Caco-2 (cell line): ENCODE measurements at regions not wholly inside any gene's neighbourhood (a gene's known extent, or its start where the extent isn't known, plus 50 kb on each side); places are given as distances from the start of the nearest gene placed in this dataset.

Source experiments
- BruUV-seq: library from RNA; stranded (reverse); fragments of 400-500 nt; replicated peaks from 2 replicates; lab custom pipeline; 2021; lab: Mats Ljungman, UMichigan
- CTCF ChIA-PET: fragments of 300-600 bp; sonication (Branson Sonifier 250); formaldehyde crosslinking; loops from one replicate; lab custom pipeline; 2022; ENCODE audit warnings: antibody characterized with exemption; lab: Charles Lee
- POLR2A ChIA-PET: fragments of 300-600 bp; sonication (Branson Sonifier 250); formaldehyde crosslinking; loops from one replicate; lab custom pipeline; 2022; ENCODE audit warnings: antibody characterized with exemption; lab: Charles Lee
- DNase-seq, 2 experiments: peaks; one replicate each; pipeline versions ENCODE4 v3.0.0 to v3.0.0-alpha.2; 2020 to 2022
- H3K27me3 ChIP-seq: replicated peaks from 2 replicates; pipeline ENCODE4 v1.6.0; 2011; ENCODE audit warnings: low read length; ENCODE audit not compliant: control insufficient read depth, insufficient read depth
- H3K36me3 ChIP-seq: 2 replicates; pipeline ENCODE4 v1.5.1; 2011; ENCODE audit warnings: low read length; ENCODE audit not compliant: control insufficient read depth, insufficient read depth
- H3K4me1 ChIP-seq: fragments of 250-450 bp; sonication (Bioruptor Pico); 2 replicates; pipeline ENCODE4 v1.5.1; 2020; ENCODE audit warnings: mild to moderate bottlenecking
- H3K4me3 ChIP-seq: 2 replicates; pipeline ENCODE4 v1.5.1; 2011; ENCODE audit warnings: low read depth, mild to moderate bottlenecking, control low read depth, low read length
- H3K9me3 ChIP-seq: fragments of 250-450 bp; sonication (Bioruptor Pico); 2 replicates; pipeline ENCODE4 v1.5.1; 2020; ENCODE audit warnings: mild to moderate bottlenecking, moderate library complexity
- H3K27ac Mint-ChIP-seq: one replicate; pipeline ENCODE4 v1.8.0; 2022; ENCODE audit warnings: mixed read lengths; ENCODE audit not compliant: unreplicated experiment
- H3K27me3 Mint-ChIP-seq: one replicate; pipeline ENCODE4 v1.8.0; 2022; ENCODE audit warnings: mixed read lengths; ENCODE audit not compliant: insufficient read depth, unreplicated experiment
- H3K36me3 Mint-ChIP-seq: one replicate; pipeline ENCODE4 v1.8.0; 2022; ENCODE audit warnings: mild to moderate bottlenecking, mixed read lengths; ENCODE audit not compliant: insufficient read depth, unreplicated experiment
- H3K4me1 Mint-ChIP-seq: one replicate; pipeline ENCODE4 v1.8.0; 2022; ENCODE audit warnings: low read depth, mixed read lengths; ENCODE audit not compliant: unreplicated experiment
- H3K4me3 Mint-ChIP-seq: one replicate; pipeline ENCODE4 v1.8.0; 2022; ENCODE audit warnings: mild to moderate bottlenecking, moderate library complexity, mixed read lengths; ENCODE audit not compliant: unreplicated experiment
- H3K9me3 Mint-ChIP-seq: one replicate; pipeline ENCODE4 v1.8.0; 2022; ENCODE audit warnings: mixed read lengths; ENCODE audit not compliant: unreplicated experiment
- intact Hi-C: fragments of 100-400 bp; cut with micrococcal nuclease; formaldehyde crosslinking; loops from one replicate; pipeline ENCODE4 v1.10.0; 2022; ENCODE audit not compliant: unreplicated experiment
- TF ChIP-seq, protein P1 (sequence below), 2 experiments: fragments of 200-600 bp in 1 of 2; IDR thresholded peaks; 1 replicate in 1 of 2; 2 replicates in 1 of 2; pipeline versions ENCODE4 v1.5.1 to v1.8.0; 2011 to 2022; ENCODE audit warnings: antibody characterized with exemption in 1 of 2, control low read depth in 1 of 2, inconsistent platforms in 1 of 2, low read depth in 1 of 2, low read length in 1 of 2, mild to moderate bottlenecking in 1 of 2, moderate library complexity in 1 of 2; ENCODE audit not compliant: insufficient read depth in 1 of 2, severe bottlenecking in 1 of 2, unreplicated experiment in 1 of 2

DNA sequence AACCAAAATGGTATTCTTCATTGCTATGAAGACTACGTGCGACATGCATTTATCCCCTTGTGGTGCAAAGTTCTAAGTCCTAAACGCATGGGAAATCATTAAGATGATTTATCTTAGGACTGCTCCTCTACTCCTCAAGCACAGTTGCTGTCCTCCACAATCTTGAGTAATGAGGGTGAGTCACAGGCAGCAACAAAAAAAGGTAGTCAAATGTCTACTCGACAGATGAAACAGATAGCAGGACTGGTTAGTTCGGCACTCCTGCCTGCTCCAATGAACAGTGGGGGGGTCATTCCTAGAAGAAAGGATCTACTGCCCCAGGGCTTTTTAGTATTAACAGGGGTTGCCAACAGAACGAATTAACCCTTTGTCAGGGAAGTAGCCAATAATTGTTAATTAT, 233.7 kb upstream of the FGF13 start:
- H3K4me1 Mint-ChIP-seq = no peaks in the 10 kb centered on the region
- DNase-seq = no peak
- H3K27me3 Mint-ChIP-seq = no peaks in the 10 kb centered on the region
- no peaks in the 10 kb centered on the region for H3K27me3 ChIP-seq
- H3K9me3 Mint-ChIP-seq = no peaks in the 10 kb centered on the region
- no peak overlapping the region for H3K4me3 Mint-ChIP-seq
- no peaks in the 10 kb centered on the region for H3K4me1 ChIP-seq
- H3K27ac Mint-ChIP-seq = no peak overlapping the region
- no peaks in the 10 kb centered on the region for H3K36me3 Mint-ChIP-seq
- intact Hi-C loops = no loop called here
- BruUV-seq = no TSS peak
- no peaks in the 10 kb centered on the region for H3K36me3 ChIP-seq
- TF ChIP-seq, protein P1, sequence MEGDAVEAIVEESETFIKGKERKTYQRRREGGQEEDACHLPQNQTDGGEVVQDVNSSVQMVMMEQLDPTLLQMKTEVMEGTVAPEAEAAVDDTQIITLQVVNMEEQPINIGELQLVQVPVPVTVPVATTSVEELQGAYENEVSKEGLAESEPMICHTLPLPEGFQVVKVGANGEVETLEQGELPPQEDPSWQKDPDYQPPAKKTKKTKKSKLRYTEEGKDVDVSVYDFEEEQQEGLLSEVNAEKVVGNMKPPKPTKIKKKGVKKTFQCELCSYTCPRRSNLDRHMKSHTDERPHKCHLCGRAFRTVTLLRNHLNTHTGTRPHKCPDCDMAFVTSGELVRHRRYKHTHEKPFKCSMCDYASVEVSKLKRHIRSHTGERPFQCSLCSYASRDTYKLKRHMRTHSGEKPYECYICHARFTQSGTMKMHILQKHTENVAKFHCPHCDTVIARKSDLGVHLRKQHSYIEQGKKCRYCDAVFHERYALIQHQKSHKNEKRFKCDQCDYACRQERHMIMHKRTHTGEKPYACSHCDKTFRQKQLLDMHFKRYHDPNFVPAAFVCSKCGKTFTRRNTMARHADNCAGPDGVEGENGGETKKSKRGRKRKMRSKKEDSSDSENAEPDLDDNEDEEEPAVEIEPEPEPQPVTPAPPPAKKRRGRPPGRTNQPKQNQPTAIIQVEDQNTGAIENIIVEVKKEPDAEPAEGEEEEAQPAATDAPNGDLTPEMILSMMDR (IDR thresholded peaks at IDR 0.05; ENCODE audit: insufficient read depth in 1 of 2, low read depth in 1 of 2, low read length in 1 of 2, severe bottlenecking in 1 of 2, unreplicated experiment in 1 of 2) = no peak
- POLR2A ChIA-PET = no interaction called here
- CTCF ChIA-PET = no interaction called here
- no peak overlapping the region for H3K4me3 ChIP-seq
- no peaks in the 10 kb centered on the region for H3K9me3 ChIP-seq

DNA sequence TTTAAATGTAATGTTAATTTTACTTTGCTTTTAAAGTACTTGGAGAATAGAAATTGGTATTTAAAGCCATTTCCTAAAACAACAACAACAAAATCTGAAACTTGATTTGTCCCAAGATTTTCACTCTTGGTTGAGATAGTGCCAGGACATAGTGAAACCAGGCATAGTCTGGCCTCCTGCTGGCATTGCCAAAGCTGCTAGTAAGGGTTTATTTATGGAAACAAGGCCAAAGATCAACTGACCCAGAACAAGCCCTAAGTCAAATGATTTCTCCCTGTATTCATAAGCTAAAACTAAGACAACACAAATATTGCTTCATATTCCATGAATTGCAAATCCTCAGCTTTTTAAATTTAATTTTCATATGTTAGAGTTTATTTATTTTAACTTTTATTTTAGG, 227.5 kb upstream of the FGF13 start:
- no TSS peak for BruUV-seq
- no peak overlapping the region for H3K27ac Mint-ChIP-seq

DNA sequence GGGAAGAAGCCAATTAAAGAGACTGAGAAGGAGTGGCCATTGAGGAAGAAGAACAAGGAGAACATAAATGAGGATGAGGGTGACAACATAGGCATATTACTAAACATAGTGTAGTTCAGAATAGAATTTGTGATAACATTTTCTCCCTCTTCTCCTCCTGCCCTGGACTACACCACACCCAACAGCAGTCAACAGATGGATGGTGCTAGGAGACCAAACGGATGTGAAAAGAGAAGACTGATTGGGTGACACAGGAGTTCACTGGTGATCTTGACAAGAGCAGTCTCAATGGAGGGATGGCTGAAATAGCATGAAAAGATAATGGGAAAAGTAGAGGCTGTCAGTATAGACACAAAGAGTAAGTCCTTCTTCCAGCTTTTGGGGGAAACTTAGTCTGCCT, 226.5 kb upstream of the FGF13 start:
- no peak for DNase-seq
- no TSS peak for BruUV-seq
- Mint-ChIP-seq H3K4me3 (no peak overlapping the region), H3K36me3 (no peaks in the 10 kb centered on the region), H3K27ac (no peak overlapping the region), H3K27me3 (no peaks in the 10 kb centered on the region), H3K9me3 (no peaks in the 10 kb centered on the region), H3K4me1 (no peaks in the 10 kb centered on the region)
- no peak overlapping the region for H3K4me3 ChIP-seq
- CTCF ChIA-PET = no interaction called here
- no peaks in the 10 kb centered on the region for H3K36me3 ChIP-seq
- POLR2A ChIA-PET = no interaction called here
- H3K27me3 ChIP-seq = no peaks in the 10 kb centered on the region
- no peaks in the 10 kb centered on the region for H3K4me1 ChIP-seq
- no peaks in the 10 kb centered on the region for H3K9me3 ChIP-seq
- TF ChIP-seq, protein P1 (IDR thresholded peaks at IDR 0.05; ENCODE audit: insufficient read depth in 1 of 2, low read depth in 1 of 2, low read length in 1 of 2, severe bottlenecking in 1 of 2, unreplicated experiment in 1 of 2) = no peak
- intact Hi-C loops = no loop called here

More for the DNA sequence above, 227.5 kb upstream of the FGF13 start:
- TF ChIP-seq, protein P1 (IDR thresholded peaks at IDR 0.05; ENCODE audit: insufficient read depth in 1 of 2, low read depth in 1 of 2, low read length in 1 of 2, severe bottlenecking in 1 of 2, unreplicated experiment in 1 of 2) = no peak
- no peak overlapping the region for H3K4me3 Mint-ChIP-seq
- Histone ChIP-seq H3K9me3 (no peaks in the 10 kb centered on the region), H3K4me1 (no peaks in the 10 kb centered on the region), H3K4me3 (no peak overlapping the region), H3K36me3 (no peaks in the 10 kb centered on the region), H3K27me3 (no peaks in the 10 kb centered on the region)
- CTCF ChIA-PET = no interaction called here
- no peaks in the 10 kb centered on the region for H3K4me1 Mint-ChIP-seq
- H3K27me3 Mint-ChIP-seq = no peaks in the 10 kb centered on the region
- intact Hi-C loops = no loop called here
- H3K9me3 Mint-ChIP-seq = no peaks in the 10 kb centered on the region
- no peaks in the 10 kb centered on the region for H3K36me3 Mint-ChIP-seq
- DNase-seq = no peak
- POLR2A ChIA-PET = no interaction called here
